ENCODE measurements at regions not wholly inside any gene's neighbourhood (a gene's known extent, or its start where the extent isn't known, plus 50 kb on each side); places are given as distances from the start of the nearest gene placed in this dataset.

GRCh38 chr5:4662756-4663155, 477.4 kb upstream of the ADAMTS16 start:
- TF ChIP-seq POLR2AphosphoS5 (IDR thresholded peaks at IDR 0.05) = no peak
- no peak for TF ChIP-seq EP300 (IDR thresholded peaks at IDR 0.05)
